IMR-90 (cell line): ENCODE measurements at regions not wholly inside any gene's neighbourhood (a gene's known extent, or its start where the extent isn't known, plus 50 kb on each side); places are given as distances from the start of the nearest gene placed in this dataset.

Source experiments
- ATAC-seq: fragments of 200-7000 bp; cut with Tn5 transposase; 2 replicates; pipeline ENCODE4 v1.9.1; 2020; ENCODE audit warnings: low read depth, mild to moderate bottlenecking, moderate library complexity
- BruUV-seq: library from RNA; stranded (reverse); fragments of 400-500 nt; replicated peaks from 2 replicates; lab custom pipeline; 2021; lab: Mats Ljungman, UMichigan
- CTCF ChIA-PET: fragments of 300-600 bp; formaldehyde crosslinking; extraction: SDS; loops from one replicate; lab custom pipeline; 2021; ENCODE audit warnings: antibody characterized with exemption; lab: Yijun Ruan, JAX
- POLR2A ChIA-PET: fragments of 300-600 bp; sonication (Branson Sonifier 250); formaldehyde crosslinking; loops from one replicate; lab custom pipeline; 2022; ENCODE audit warnings: antibody characterized with exemption; ENCODE audit not compliant: unreplicated experiment; lab: Charles Lee
- DNase-seq: peaks from one replicate; pipeline ENCODE4 v3.0.0; 2013
- H2AFZ ChIP-seq: replicated peaks from 2 replicates; pipeline ENCODE3; 2013; ENCODE audit warnings: low read length, mild to moderate bottlenecking; ENCODE audit not compliant: poor library complexity
- H2AK5ac ChIP-seq: 2 replicates; pipeline ENCODE4 v1.6.1; 2013; ENCODE audit warnings: low read depth, low read length, inconsistent platforms
- H2AK9ac ChIP-seq: replicated peaks from 2 replicates; pipeline ENCODE3; 2013; ENCODE audit warnings: mild to moderate bottlenecking, low read depth, low read length, moderate library complexity; ENCODE audit not compliant: poor library complexity
- H2BK120ac ChIP-seq: 2 replicates; pipeline ENCODE4 v1.6.1; 2013; ENCODE audit warnings: low read depth, low read length, inconsistent platforms
- H2BK15ac ChIP-seq: 3 replicates; pipeline ENCODE4 v1.6.1; 2013; ENCODE audit warnings: low read depth, low read length, inconsistent platforms
- H2BK20ac ChIP-seq: 2 replicates; pipeline ENCODE4 v1.6.1; 2013; ENCODE audit warnings: low read depth, mild to moderate bottlenecking, inconsistent platforms, low read length, moderate library complexity
- H2BK5ac ChIP-seq: 2 replicates; pipeline ENCODE4 v1.6.1; 2013; ENCODE audit warnings: mild to moderate bottlenecking, low read depth, low read length, inconsistent platforms; ENCODE audit not compliant: poor library complexity, severe bottlenecking
- H3K14ac ChIP-seq: replicated peaks from 2 replicates; pipeline ENCODE4 v1.6.1; 2013; ENCODE audit warnings: low read depth, low read length, inconsistent platforms
- H3K18ac ChIP-seq: 2 replicates; pipeline ENCODE4 v1.6.1; 2013; ENCODE audit warnings: low read depth, low read length, control low read depth
- H3K23ac ChIP-seq: 2 replicates; pipeline ENCODE4 v1.6.1; 2013; ENCODE audit warnings: low read depth, low read length, inconsistent platforms
- H3K27ac ChIP-seq: 2 replicates; pipeline ENCODE4 v1.5.1; 2013; ENCODE audit warnings: mild to moderate bottlenecking, control low read depth, low read length; ENCODE audit not compliant: insufficient read depth
- H3K27me3 ChIP-seq: 2 replicates; pipeline ENCODE4 v1.6.1; 2013; ENCODE audit warnings: low read length; ENCODE audit not compliant: control insufficient read depth, insufficient read depth
- H3K36me3 ChIP-seq: 2 replicates; pipeline ENCODE4 v1.6.1; 2013; ENCODE audit warnings: low read length, mixed read lengths; ENCODE audit not compliant: control insufficient read depth, insufficient read depth
- H3K4ac ChIP-seq: 2 replicates; pipeline ENCODE4 v1.6.1; 2013; ENCODE audit warnings: low read depth, low read length, inconsistent platforms
- H3K4me1 ChIP-seq: 2 replicates; pipeline ENCODE4 v1.6.1; 2013; ENCODE audit warnings: low read length, mixed read lengths; ENCODE audit not compliant: control insufficient read depth, insufficient read depth
- H3K4me2 ChIP-seq: 2 replicates; pipeline ENCODE4 v1.6.1; 2013; ENCODE audit warnings: low read depth, mild to moderate bottlenecking, control low read depth, low read length, moderate library complexity
- H3K4me3 ChIP-seq: 2 replicates; pipeline ENCODE4 v1.5.1; 2013; ENCODE audit warnings: low read depth, mild to moderate bottlenecking, control low read depth, low read length, moderate library complexity; ENCODE audit not compliant: insufficient read depth
- H3K56ac ChIP-seq: 2 replicates; pipeline ENCODE4 v1.6.1; 2013; ENCODE audit warnings: low read length, inconsistent platforms; ENCODE audit not compliant: insufficient read depth; ENCODE audit errors: extremely low read depth
- H3K79me1 ChIP-seq, 2 experiments: 2 replicates each; pipeline ENCODE4 v1.6.1; 2013; ENCODE audit warnings: low read length in 2 of 2, inconsistent platforms in 1 of 2, low read depth in 1 of 2
- H3K9ac ChIP-seq: 2 replicates; pipeline ENCODE4 v1.6.1; 2013; ENCODE audit warnings: low read depth, low read length, control low read depth
- H3K9me1 ChIP-seq: 2 replicates; pipeline ENCODE4 v1.6.1; 2013; ENCODE audit warnings: low read length, inconsistent platforms; ENCODE audit not compliant: insufficient read depth
- H3K9me3 ChIP-seq: 2 replicates; pipeline ENCODE4 v1.6.1; 2013; ENCODE audit warnings: low read length; ENCODE audit not compliant: control insufficient read depth, insufficient read depth
- H4K20me1 ChIP-seq: 2 replicates; pipeline ENCODE4 v1.6.1; 2013; ENCODE audit warnings: low read length, inconsistent platforms; ENCODE audit not compliant: insufficient read depth
- H4K5ac ChIP-seq: 2 replicates; pipeline ENCODE4 v1.6.1; 2013; ENCODE audit warnings: mild to moderate bottlenecking, low read depth, low read length, control low read depth
- H4K8ac ChIP-seq, 2 experiments: 2 replicates each; pipeline ENCODE4 v1.6.1; 2013; ENCODE audit warnings: low read depth in 2 of 2, low read length in 2 of 2, control low read depth in 1 of 2, inconsistent platforms in 1 of 2
- H4K91ac ChIP-seq: 2 replicates; pipeline ENCODE4 v1.6.1; 2013; ENCODE audit warnings: low read depth, low read length, inconsistent platforms; ENCODE audit not compliant: insufficient read depth
- ELK1 ChIP-seq: fragments of 150-350 bp; IDR thresholded peaks from 2 replicates; pipeline ENCODE4 v1.6.1; 2016; ENCODE audit warnings: low read depth, mild to moderate bottlenecking, low read length, moderate library complexity, borderline replicate concordance
- MAZ ChIP-seq: IDR thresholded peaks from 2 replicates; pipeline ENCODE4 v1.6.1; 2012; ENCODE audit warnings: low read depth, mild to moderate bottlenecking, low read length, improper control_type of control experiment, moderate library complexity, borderline replicate concordance
- MXI1 ChIP-seq: IDR thresholded peaks from 2 replicates; pipeline ENCODE4 v1.6.1; 2012; ENCODE audit warnings: low read depth, mild to moderate bottlenecking, low read length, moderate library complexity, borderline replicate concordance
- NFE2L2 ChIP-seq: fragments of 150-350 bp; IDR thresholded peaks from 2 replicates; pipeline ENCODE4 v1.6.1; 2016; ENCODE audit warnings: low read depth, mild to moderate bottlenecking, low read length
- RAD21 ChIP-seq: IDR thresholded peaks from 2 replicates; pipeline ENCODE4 v1.6.1; 2012; ENCODE audit warnings: low read length, improper control_type of control experiment
- SMC3 ChIP-seq: fragments of 150-350 bp; IDR thresholded peaks from 2 replicates; pipeline ENCODE4 v1.6.1; 2016; ENCODE audit warnings: low read depth, mild to moderate bottlenecking, antibody characterized with exemption, low read length, moderate library complexity
- USF2 ChIP-seq: fragments of 150-350 bp; IDR thresholded peaks from 2 replicates; pipeline ENCODE4 v1.6.1; 2017; ENCODE audit warnings: mild to moderate bottlenecking, antibody characterized with exemption, low read length, low read depth
- WGBS, 2 experiments: methylation state at CpG; one replicate each; pipeline versions ENCODE4 v1.1.5 to v1.1.7; 2013; ENCODE audit warnings: missing lambda C conversion rate in 2 of 2; ENCODE audit not compliant: insufficient read length in 1 of 2; ENCODE audit errors: extremely low coverage in 2 of 2; 5-methylcytosine and 5-hydroxymethylcytosine counted together
- dilution Hi-C: fragments of 300-500 bp; cut with HindIII; formaldehyde crosslinking; loops from one replicate; pipeline ENCODE4 v1.14.3; 2018; ENCODE audit warnings: low sequenced_read_pairs; ENCODE audit not compliant: unreplicated experiment
- in situ Hi-C: fragments of 300-500 bp; cut with MboI; formaldehyde crosslinking; loops from 3 replicates; pipeline ENCODE4 v1.14.3; 2019; ENCODE audit warnings: low sequenced_read_pairs, inconsistent platforms, mixed read lengths
- intact Hi-C: fragments of 100-400 bp; cut with micrococcal nuclease; formaldehyde crosslinking; loops from 2 replicates; pipeline ENCODE4 v1.10.0; 2022

GRCh38 chr5:147044572-147045273, 166.2 kb upstream of the PPP2R2B start:
- H2BK15ac ChIP-seq = no peak overlapping the region
- no peaks in the 10 kb centered on the region for H3K79me1 ChIP-seq
- H3K14ac ChIP-seq = no peak overlapping the region
- no TSS peak for BruUV-seq
- H3K4me1 ChIP-seq = no peaks in the 10 kb centered on the region
- H3K27me3 ChIP-seq = no peaks in the 10 kb centered on the region
- no peak overlapping the region for H2BK5ac ChIP-seq
- CTCF ChIA-PET = no interaction called here
- H3K18ac ChIP-seq = no peak overlapping the region
- no peak overlapping the region for H2AK9ac ChIP-seq
- DNase-seq (no peak), ATAC-seq (no peak)
- dilution Hi-C loops (no loop called here), in situ Hi-C loops (no loop called here), intact Hi-C loops (no loop called here)
- H4K91ac ChIP-seq = no peak overlapping the region
- H2AFZ ChIP-seq = no peak overlapping the region
- no peaks in the 10 kb centered on the region for H3K9me1 ChIP-seq
- H3K9ac ChIP-seq = no peak overlapping the region
- no peak overlapping the region for H2BK20ac ChIP-seq
- no peak overlapping the region for H3K27ac ChIP-seq
- POLR2A ChIA-PET = no interaction called here
- H3K9me3 ChIP-seq = no peaks in the 10 kb centered on the region
- H3K56ac ChIP-seq = no peak overlapping the region
- no peaks in the 10 kb centered on the region for H3K36me3 ChIP-seq
- no peak overlapping the region for H3K23ac ChIP-seq
- TF ChIP-seq ELK1 (no peak), MXI1 (no peak), MAZ (no peak), SMC3 (no peak), NFE2L2 (no peak), USF2 (no peak), RAD21 (no peak)
- no peak overlapping the region for H2BK120ac ChIP-seq
- H3K4ac ChIP-seq = no peak overlapping the region
- no peak overlapping the region for H3K4me3 ChIP-seq
- no peak overlapping the region for H4K5ac ChIP-seq
- H4K8ac ChIP-seq = no peak overlapping the region
- no peak overlapping the region for H2AK5ac ChIP-seq
- no peak overlapping the region for H3K4me2 ChIP-seq
- no peaks in the 10 kb centered on the region for H4K20me1 ChIP-seq
- no CpG with 5 or more reads among the region's 2 CpGs for WGBS, 2 experiments
